ENCODE measurements at regions not wholly inside any gene's neighbourhood (a gene's known extent, or its start where the extent isn't known, plus 50 kb on each side); places are given as distances from the start of the nearest gene placed in this dataset.
A peak's percentile ranks its signal among the peaks of the same experiment; 100 is the strongest.

DNA sequence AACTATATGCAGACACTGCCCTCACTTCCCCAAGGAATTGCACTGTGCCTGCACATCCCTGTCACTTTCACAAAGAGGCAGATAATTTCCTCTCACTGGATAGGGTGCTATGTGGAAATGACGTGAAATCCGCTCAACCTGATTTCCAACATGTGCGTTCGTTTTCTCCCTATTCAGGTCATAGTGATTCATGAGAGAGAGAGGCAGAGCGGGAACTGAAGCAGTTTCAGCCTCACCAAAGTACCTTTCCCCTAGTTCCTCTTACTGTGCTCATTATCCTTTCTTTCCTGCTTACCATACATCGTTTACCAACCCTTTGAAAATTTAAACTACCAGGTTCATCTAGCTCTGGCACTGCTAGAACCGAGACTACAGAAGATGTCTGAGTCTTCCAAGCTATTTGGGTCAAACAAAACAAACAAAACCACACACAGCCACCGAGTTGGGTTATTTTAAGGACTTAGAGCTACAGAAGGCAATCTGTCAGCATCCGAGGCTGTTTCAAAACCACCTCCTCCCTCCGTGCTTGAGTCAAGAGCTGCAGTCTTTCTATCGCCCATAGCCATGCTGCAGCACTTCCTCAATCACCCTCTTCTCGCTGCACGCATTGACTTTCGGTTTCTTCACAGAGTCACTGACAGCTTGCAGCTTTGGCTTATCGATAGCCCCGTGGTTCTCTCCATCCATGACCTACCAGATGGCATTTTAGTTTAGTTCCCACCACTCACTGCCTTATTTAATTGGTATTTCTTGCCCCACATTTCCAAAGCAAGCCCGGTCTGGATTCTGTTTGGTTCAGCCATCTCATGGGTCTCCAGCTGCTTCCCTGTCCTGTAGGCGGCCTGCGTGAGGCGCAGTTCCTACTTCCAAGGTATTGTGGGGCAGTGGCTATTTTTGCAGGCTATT lies 1395.8 kb downstream of the EFNB2 start:
- peak overlapping the region; percentile 84 for H3K27ac ChIP-seq
- H3K9me3 ChIP-seq = no peaks in the 10 kb centered on the region
- H3K4me3 ChIP-seq = peak overlapping the region; percentile 55
- DNase-seq (peak; percentile 72), ATAC-seq (peak; percentile 91 to 92)
- H3K4me1 ChIP-seq = no peaks in the 10 kb centered on the region
- no peaks in the 10 kb centered on the region for H3K27me3 ChIP-seq (ENCODE audit: low read depth)
- TF ChIP-seq, protein P1, sequence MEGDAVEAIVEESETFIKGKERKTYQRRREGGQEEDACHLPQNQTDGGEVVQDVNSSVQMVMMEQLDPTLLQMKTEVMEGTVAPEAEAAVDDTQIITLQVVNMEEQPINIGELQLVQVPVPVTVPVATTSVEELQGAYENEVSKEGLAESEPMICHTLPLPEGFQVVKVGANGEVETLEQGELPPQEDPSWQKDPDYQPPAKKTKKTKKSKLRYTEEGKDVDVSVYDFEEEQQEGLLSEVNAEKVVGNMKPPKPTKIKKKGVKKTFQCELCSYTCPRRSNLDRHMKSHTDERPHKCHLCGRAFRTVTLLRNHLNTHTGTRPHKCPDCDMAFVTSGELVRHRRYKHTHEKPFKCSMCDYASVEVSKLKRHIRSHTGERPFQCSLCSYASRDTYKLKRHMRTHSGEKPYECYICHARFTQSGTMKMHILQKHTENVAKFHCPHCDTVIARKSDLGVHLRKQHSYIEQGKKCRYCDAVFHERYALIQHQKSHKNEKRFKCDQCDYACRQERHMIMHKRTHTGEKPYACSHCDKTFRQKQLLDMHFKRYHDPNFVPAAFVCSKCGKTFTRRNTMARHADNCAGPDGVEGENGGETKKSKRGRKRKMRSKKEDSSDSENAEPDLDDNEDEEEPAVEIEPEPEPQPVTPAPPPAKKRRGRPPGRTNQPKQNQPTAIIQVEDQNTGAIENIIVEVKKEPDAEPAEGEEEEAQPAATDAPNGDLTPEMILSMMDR (IDR thresholded peaks at IDR 0.05) = peak; percentile 45
- intact Hi-C loops (cut with DNase I) = no loop called here
- H3K36me3 ChIP-seq = no peaks in the 10 kb centered on the region

DNA sequence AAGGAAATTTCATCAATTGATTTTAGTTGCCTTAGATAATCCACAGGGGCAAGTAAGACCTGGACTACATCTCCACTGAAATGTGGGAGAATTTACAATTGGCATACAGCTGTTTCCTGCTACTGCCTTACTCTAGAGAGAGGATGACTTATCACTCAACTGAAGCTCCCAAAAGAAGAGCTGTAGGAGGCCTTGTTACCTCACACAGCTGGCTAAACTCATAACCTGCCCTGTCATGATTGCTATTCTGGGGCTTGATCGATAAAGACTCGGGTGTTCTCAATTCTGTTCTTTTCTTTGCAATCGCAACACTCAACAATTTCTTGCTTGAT lies 1396.4 kb downstream of the EFNB2 start:
- H3K36me3 ChIP-seq = no peaks in the 10 kb centered on the region
- no peaks in the 10 kb centered on the region for H3K4me1 ChIP-seq
- peak overlapping the region; percentile 84 for H3K27ac ChIP-seq
- H3K27me3 ChIP-seq (ENCODE audit: low read depth) = no peaks in the 10 kb centered on the region
- H3K9me3 ChIP-seq = no peaks in the 10 kb centered on the region
- intact Hi-C loops (cut with DNase I) = no loop called here
- TF ChIP-seq, protein P1 (IDR thresholded peaks at IDR 0.05) = no peak
- ATAC-seq = peak in 1 of 2 donors; percentile 10
- peak overlapping the region; percentile 55 for H3K4me3 ChIP-seq
- DNase-seq = no peak

DNA sequence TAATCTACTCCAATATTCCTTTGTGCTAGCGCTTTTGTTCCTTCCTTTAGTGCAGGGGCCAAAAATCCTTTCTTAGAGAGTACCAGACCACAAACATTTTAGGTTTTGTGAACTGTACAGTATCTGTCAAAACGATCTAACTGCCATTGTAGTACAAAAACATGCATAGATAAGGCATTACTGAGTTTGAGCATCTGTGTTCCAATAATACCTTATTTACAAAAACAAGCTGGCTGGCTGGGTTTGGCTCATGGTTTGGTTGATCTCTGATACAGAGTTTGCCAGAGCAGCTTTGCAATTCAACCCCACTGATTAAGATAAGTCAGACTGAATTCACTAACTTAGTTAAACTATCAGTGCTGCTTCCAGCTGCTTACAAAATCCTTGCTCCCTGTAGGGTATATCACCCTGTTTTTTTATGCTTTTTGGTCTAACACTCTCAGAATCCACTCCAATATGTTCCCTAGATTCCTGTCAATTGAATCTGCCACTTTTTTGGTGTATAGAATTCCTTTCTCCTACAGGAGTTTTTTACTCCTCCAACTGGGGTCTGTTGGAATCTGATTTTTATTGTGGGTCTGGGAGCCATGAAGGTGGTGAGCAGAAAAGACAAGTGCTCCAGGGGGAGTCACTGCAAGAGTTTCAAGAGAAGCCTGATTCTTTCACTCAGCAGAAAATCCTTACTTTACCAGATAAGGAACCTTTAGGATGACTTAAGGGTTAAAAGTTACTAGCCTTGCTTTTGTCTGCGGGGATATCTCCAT lies 1399.4 kb downstream of the EFNB2 start:
- no peaks in the 10 kb centered on the region for H3K4me1 ChIP-seq
- no peak for ATAC-seq

DNA sequence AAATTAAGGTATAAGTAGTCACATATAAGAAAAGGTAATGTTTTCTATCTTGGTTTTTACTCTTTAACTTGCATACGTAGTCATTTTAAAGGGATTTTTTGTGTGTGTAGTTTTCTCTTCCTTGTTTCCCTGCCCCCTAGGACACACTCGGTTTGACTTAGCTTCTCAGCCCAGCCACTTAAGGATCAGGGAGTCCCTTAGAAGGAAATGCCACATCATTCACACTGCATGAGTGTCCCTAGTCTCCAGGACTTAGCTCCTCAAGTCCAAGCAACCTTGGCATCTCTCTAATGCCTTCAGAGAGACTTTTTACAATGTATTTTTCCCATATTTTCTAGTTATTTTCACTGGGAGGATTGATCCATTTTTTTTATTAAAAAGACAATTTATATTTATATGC lies 1407.7 kb downstream of the EFNB2 start:
- DNase-seq (no peak), ATAC-seq (no peak)
- H3K27ac ChIP-seq = no peak overlapping the region
- intact Hi-C loops (cut with DNase I) = no loop called here
- no peaks in the 10 kb centered on the region for H3K4me1 ChIP-seq
- no peak overlapping the region for H3K4me3 ChIP-seq
- TF ChIP-seq, protein P1 (IDR thresholded peaks at IDR 0.05) = no peak
- no peaks in the 10 kb centered on the region for H3K27me3 ChIP-seq (ENCODE audit: low read depth)
- no peaks in the 10 kb centered on the region for H3K36me3 ChIP-seq
- no peaks in the 10 kb centered on the region for H3K9me3 ChIP-seq

More for the DNA sequence above, 1399.4 kb downstream of the EFNB2 start:
- Histone ChIP-seq H3K9me3 (no peaks in the 10 kb centered on the region), H3K27ac (no peak overlapping the region), H3K27me3 (ENCODE audit: low read depth) (no peaks in the 10 kb centered on the region), H3K36me3 (no peaks in the 10 kb centered on the region), H3K4me3 (no peak overlapping the region)
- intact Hi-C loops (cut with DNase I) = no loop called here
- TF ChIP-seq, protein P1 (IDR thresholded peaks at IDR 0.05) = no peak
- DNase-seq = no peak

DNA sequence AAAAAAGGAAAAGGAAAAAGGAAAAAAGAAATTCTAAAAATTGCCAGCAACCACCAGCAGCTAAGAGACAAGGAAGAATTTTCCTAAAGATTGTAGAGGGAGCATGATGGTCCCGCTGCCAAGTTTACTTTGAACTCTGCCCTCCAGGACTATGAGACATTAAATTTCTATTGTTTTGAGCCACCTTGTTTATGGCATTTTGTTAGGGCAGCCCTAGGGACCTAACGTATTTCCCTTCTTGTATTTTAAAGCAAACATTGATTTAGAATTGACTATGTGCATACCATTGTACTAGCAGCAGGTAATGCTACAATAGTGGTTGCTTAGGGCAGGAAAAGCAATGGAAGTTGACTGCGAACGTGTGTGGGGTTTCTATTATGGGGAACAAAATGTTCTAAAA lies 1414.2 kb downstream of the EFNB2 start:
- Histone ChIP-seq H3K9me3 (no peaks in the 10 kb centered on the region), H3K36me3 (no peaks in the 10 kb centered on the region), H3K4me1 (no peaks in the 10 kb centered on the region), H3K27ac (no peak overlapping the region), H3K4me3 (no peak overlapping the region), H3K27me3 (ENCODE audit: low read depth) (no peaks in the 10 kb centered on the region)
- TF ChIP-seq, protein P1 (IDR thresholded peaks at IDR 0.05) = no peak
- intact Hi-C loops (cut with DNase I) = no loop called here
- no peak for ATAC-seq
- DNase-seq = no peak
